Aorta (tissue), 5 donors: ENCODE measurements at regions not wholly inside any gene's neighbourhood (a gene's known extent, or its start where the extent isn't known, plus 50 kb on each side); places are given as distances from the start of the nearest gene placed in this dataset.
"Not testable (repeated sequence)": the region's sequence is repeated elsewhere in the genome, so short reads cannot be mapped to it uniquely, and the experiment has no call there.

ENCODE experiments used
- ATAC-seq: fragments of 200-7000 bp; cut with Tn5 transposase; one replicate; pipeline ENCODE4 v1.9.1; 2022; ENCODE audit warnings: moderate library complexity; ENCODE audit not compliant: low FRiP score
- DNase-seq, 2 donors: peaks; one replicate each; pipeline ENCODE4 v3.0.0-alpha.2; 2020
- H3K27ac ChIP-seq, 2 donors: one replicate each; pipeline ENCODE4 v1.5.1; 2013; ENCODE audit warnings: low read length in 2 of 2, mild to moderate bottlenecking in 2 of 2, moderate library complexity in 2 of 2, control low read depth in 1 of 2, inconsistent platforms in 1 of 2, low read depth in 1 of 2
- H3K27me3 ChIP-seq, 2 donors: one replicate each; pipeline ENCODE4 v1.6.1; 2013; ENCODE audit warnings: control low read depth in 1 of 2, low read length in 1 of 2, mild to moderate bottlenecking in 1 of 2, moderate library complexity in 1 of 2; ENCODE audit not compliant: insufficient read depth in 2 of 2, control insufficient read depth in 1 of 2
- H3K36me3 ChIP-seq, 2 donors: one replicate each; pipeline ENCODE4 v1.6.1; 2013; ENCODE audit warnings: control low read depth in 1 of 2, low read length in 1 of 2, mild to moderate bottlenecking in 1 of 2; ENCODE audit not compliant: insufficient read depth in 2 of 2, control insufficient read depth in 1 of 2
- H3K4me1 ChIP-seq, 2 donors: one replicate each; pipeline ENCODE4 v1.6.1; 2013; ENCODE audit warnings: low read length in 2 of 2, control low read depth in 1 of 2, mild to moderate bottlenecking in 1 of 2, moderate library complexity in 1 of 2; ENCODE audit not compliant: insufficient read depth in 2 of 2, control insufficient read depth in 1 of 2
- H3K4me3 ChIP-seq, 2 donors: one replicate each; pipeline ENCODE4 v1.5.1; 2013; ENCODE audit warnings: low read length in 2 of 2, control low read depth in 1 of 2, mild to moderate bottlenecking in 1 of 2
- H3K9me3 ChIP-seq: one replicate; pipeline ENCODE4 v1.6.1; 2013; ENCODE audit warnings: mild to moderate bottlenecking, low read length; ENCODE audit not compliant: control insufficient read depth
- WGBS, 2 donors: extraction: QIAGEN DNeasy Blood & Tissue Kit; methylation state at CpG; one replicate each; pipeline ENCODE4 v1.1.7; 2013; 5-methylcytosine and 5-hydroxymethylcytosine counted together
- intact Hi-C, 2 donors: fragments of 100-400 bp; cut with DNase I; formaldehyde crosslinking; loops; one replicate each; pipeline versions ENCODE4 v1.14.2 to v1.15.0; 2022
- donor health status: healthy with polysubstance abuse.
- donor health status: Bipolar disorder and iron deficiency.
- donor health status: DM: no; HTN: no; CAD: no.
- donor health status: DM: no; HTN: no; CAD: no.
- donor health status: DM: yes; HTN: yes; CAD: no.

DNA sequence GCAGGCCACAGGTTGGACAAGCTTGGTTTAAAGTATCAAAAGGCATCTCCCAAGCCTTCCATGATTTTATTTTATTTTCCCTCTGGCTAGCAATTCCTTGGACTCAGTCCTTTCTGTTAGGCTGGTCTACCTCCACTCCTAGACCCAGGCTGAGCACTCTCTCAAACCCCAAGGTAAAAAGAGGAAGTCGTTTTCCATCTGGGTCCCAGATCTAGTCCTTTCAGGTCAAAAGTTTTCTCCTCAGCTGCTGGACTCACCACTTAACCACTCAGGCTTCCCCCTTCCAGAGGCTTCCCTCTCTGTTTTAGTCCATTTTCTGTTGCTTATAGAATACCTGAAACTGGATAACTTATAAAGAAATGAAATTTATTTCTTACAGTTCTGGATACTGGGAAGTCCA, 252.3 kb upstream of the MKLN1 start:
- Histone ChIP-seq H3K27ac (no peak overlapping the region), H3K36me3 (no peaks in the 10 kb centered on the region), H3K4me3 (no peak overlapping the region), H3K4me1 (peaks cover 5 to 8% of the 10 kb centered on the region in 2 donors), H3K27me3 (no peaks in the 10 kb centered on the region), H3K9me3 (no peaks in the 10 kb centered on the region)
- intact Hi-C loops, result no loop called here
- WGBS, 2 donors, result 78 to 81% methylated on average over 1 of the region's 1 CpG
- DNase-seq (no peak), ATAC-seq (no peak)

- Histone ChIP-seq H3K27ac (no peak overlapping the region), H3K27me3 (no peaks in the 10 kb centered on the region), H3K36me3 (no peaks in the 10 kb centered on the region), H3K4me3 (no peak overlapping the region), H3K4me1 (peaks cover 5 to 8% of the 10 kb centered on the region in 2 donors), H3K9me3 (no peaks in the 10 kb centered on the region)
- WGBS, 2 donors, result 49 to 50% methylated on average over 3 of the region's 3 CpGs
- ATAC-seq, result no peak
- intact Hi-C loops, result no loop called here
- DNase-seq, result no peak
These were observed 251.6 kb upstream of the MKLN1 start for GRCh38 chr7:131076032-131076431.

- Histone ChIP-seq H3K4me3 (no peak overlapping the region), H3K9me3 (no peaks in the 10 kb centered on the region), H3K36me3 (no peaks in the 10 kb centered on the region), H3K27ac (peak overlapping the region in 1 of 2 donors; percentile 17), H3K27me3 (no peaks in the 10 kb centered on the region), H3K4me1 (peaks cover 5 to 8% of the 10 kb centered on the region in 2 donors)
- intact Hi-C loops, result no loop called here
- DNase-seq (no peak), ATAC-seq (no peak)
- 36 to 38% methylated on average over 4 of the region's 4 CpGs for WGBS, 2 donors
These were observed 250.9 kb upstream of the MKLN1 start for GRCh38 chr7:131076711-131077181.

DNA sequence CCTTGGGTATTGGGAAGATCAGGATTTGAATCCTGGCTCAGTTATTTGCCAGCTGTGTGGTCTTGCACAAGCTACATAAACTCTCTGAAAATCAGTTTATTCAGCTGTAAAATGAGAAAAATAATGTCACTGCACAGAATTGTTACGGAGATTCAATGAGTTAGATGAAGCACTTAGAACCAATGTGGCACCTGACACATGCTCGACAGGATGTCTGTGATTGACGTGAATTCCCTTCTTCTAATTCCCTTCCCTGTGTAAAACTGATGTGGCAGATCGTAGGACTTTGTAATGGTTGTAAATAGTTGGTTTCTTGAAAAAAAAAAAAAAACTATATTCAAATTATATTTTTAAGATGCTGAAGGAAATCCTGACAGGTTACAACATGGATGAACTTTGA, 249.9 kb upstream of the MKLN1 start:
- intact Hi-C loops, result no loop called here
- WGBS, 2 donors, result 70 to 79% methylated on average over 4 of the region's 4 CpGs
- no peaks in the 10 kb centered on the region for H3K36me3 ChIP-seq
- H3K4me1 ChIP-seq, result peaks cover 5% of the 10 kb centered on the region in 2 donors
- no peak for ATAC-seq
- H3K9me3 ChIP-seq, result no peaks in the 10 kb centered on the region
- no peak overlapping the region for H3K27ac ChIP-seq
- DNase-seq, result no peak
- H3K27me3 ChIP-seq, result no peaks in the 10 kb centered on the region
- no peak overlapping the region for H3K4me3 ChIP-seq

DNA sequence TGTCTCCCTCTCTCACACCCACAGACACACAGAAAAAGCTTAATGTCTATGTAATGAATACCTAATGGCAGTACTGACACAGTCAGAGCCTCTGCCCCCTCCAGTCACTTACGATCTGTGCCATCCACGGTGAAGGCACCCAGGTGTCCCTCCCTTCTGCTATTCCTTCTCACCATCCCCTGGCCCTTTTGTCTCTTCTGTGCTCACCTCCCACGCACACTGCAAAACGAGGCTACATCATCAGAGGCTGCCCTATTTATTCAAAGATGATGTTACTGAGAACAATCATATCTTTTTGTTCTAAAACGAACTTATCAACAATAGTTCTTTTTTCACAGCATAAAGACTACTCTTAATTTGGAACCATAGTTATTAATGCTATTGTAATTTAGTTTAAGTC, 246.9 kb upstream of the MKLN1 start:
- intact Hi-C loops, result no loop called here
- no peak overlapping the region for H3K4me3 ChIP-seq
- H3K4me1 ChIP-seq, result peaks cover 5% of the 10 kb centered on the region in 2 donors
- no peak overlapping the region for H3K27ac ChIP-seq
- DNase-seq (no peak), ATAC-seq (no peak)
- 82 to 84% methylated on average over 5 of the region's 5 CpGs for WGBS, 2 donors
- no peaks in the 10 kb centered on the region for H3K36me3 ChIP-seq
- no peaks in the 10 kb centered on the region for H3K27me3 ChIP-seq
- H3K9me3 ChIP-seq, result no peaks in the 10 kb centered on the region

DNA sequence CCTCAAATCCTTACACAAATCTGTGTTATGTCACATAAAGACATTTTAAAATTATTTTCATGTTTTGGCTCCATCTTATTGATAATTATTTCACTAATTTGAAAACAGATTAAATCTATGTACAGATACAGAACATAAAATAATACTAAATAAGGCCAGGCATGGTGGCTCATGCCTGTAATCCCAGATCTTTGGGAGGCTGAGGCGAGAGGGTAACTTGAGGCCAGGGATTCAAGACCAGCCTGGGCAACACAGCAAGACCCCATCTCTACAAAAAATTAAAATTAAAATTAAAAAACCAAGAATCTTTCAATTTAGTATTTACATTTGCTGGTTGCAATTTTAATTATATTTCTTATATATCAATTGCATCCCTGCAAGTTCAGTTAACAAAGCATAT, 246.4 kb upstream of the MKLN1 start:
- Histone ChIP-seq H3K27me3 (no peaks in the 10 kb centered on the region), H3K36me3 (no peaks in the 10 kb centered on the region), H3K27ac (no peak overlapping the region), H3K4me3 (no peak overlapping the region), H3K4me1 (peaks cover 5 to 6% of the 10 kb centered on the region in 2 donors), H3K9me3 (no peaks in the 10 kb centered on the region)
- 97 to 100% methylated on average over 1 of the region's 1 CpG for WGBS, 2 donors
- intact Hi-C loops, result no loop called here
- DNase-seq (no peak), ATAC-seq (no peak)

DNA sequence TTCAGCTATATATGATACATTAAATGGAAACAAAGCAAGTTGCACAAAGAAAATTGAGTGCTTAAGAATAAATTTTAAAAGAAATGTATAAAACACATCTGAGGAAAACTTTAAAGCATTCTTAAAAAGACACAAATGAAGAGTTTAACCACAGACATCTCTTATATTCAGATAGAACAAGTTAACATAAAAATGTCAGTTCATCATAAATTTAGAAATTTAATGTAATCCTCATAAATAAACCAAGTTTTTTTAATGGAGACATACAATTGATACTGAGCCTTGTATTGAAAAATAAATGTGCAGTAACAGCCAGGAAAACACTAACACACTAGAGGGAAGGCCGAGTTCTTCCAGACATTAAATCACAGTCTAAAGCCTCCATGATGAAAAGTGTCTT, 243.9 kb upstream of the MKLN1 start:
- H3K9me3 ChIP-seq, result no peaks in the 10 kb centered on the region
- no peak overlapping the region for H3K4me3 ChIP-seq
- H3K27ac ChIP-seq, result no peak overlapping the region
- peaks cover 0 to 6% of the 10 kb centered on the region in 2 donors for H3K4me1 ChIP-seq
- peaks cover 0 to 2% of the 10 kb centered on the region in 2 donors for H3K36me3 ChIP-seq
- H3K27me3 ChIP-seq, result no peaks in the 10 kb centered on the region
- intact Hi-C loops, result no loop called here
- no peak for ATAC-seq
- 77 to 85% methylated on average over 1 of the region's 1 CpG for WGBS, 2 donors
- no peak for DNase-seq

DNA sequence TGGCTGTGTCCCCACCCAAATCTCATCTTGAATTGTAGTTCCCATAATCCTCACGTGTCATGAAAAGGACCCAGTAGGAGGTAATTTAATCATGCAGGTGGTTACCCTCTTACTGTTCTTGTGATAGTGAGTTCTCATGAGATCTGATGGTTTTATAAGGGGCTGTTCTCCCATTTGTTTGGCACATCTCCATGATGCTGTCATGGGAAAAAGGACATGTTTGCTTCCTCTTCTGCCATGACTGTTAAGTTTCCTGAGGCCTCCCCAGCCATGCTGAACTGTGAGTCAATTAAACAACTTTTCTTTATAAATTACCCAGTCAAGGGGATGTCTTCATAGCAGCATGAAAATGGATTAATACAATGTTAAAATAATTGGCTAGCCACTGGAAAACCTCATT, 243.3 kb upstream of the MKLN1 start:
- H3K4me1 ChIP-seq, DNase-seq, ATAC-seq, H3K4me3 ChIP-seq, H3K27ac ChIP-seq, intact Hi-C loops, H3K27me3 ChIP-seq, H3K9me3 ChIP-seq, H3K36me3 ChIP-seq: not testable (repeated sequence)
- WGBS, 2 donors, result 92 to 94% methylated on average over 1 of the region's 1 CpG

DNA sequence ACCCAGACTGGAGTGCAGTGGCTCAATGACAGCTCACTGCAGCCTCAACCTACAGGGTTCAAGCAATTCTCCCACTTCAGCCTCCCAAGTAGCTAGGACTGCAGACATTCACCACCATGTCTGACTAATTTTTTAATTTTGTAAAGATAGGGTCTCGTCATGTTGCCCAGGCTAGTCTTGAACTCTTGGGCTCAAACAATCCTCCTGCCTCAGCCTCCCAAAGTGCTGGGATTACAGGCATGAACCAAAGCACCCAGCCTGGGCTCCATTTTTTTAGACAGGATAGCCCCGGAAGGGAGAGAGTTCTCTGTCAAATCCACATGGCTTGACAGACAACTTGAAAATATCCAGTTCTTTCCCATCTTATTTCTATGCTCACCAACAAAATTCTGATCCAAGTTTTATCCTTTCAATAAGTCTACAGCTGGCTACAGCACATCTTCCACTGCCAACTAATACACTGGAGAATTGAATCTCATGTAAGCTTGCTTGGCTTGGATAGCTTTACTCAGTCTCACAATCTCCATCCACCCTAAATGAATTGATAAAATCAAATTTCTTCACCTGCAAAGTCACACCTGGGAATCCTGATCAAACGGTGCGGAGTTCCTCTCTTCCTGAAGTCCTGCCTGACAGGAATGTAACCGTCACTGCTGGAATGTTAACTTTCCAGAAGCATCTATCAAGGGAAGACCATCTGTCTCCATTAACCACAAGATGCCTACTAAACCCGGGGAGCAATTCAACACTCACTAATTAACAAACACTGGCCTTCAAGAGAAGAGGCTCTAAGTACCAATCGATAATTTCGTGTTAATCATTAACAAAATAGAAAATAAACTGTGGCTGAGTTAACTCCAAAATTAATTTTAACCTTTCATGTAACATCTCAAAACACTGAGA, 239.7 kb upstream of the MKLN1 start:
- Histone ChIP-seq H3K4me3 (no peak overlapping the region), H3K36me3 (peaks cover 0 to 6% of the 10 kb centered on the region in 2 donors), H3K4me1 (peaks cover 0 to 6% of the 10 kb centered on the region in 2 donors), H3K27me3 (no peaks in the 10 kb centered on the region), H3K27ac (no peak overlapping the region), H3K9me3 (no peaks in the 10 kb centered on the region)
- intact Hi-C loops, result no loop called here
- WGBS, 2 donors, result 68 to 71% methylated on average over 8 of the region's 8 CpGs
- no peak for DNase-seq
- ATAC-seq, result no peak
